ENCODE measurements at regions not wholly inside any gene's neighbourhood (a gene's known extent, or its start where the extent isn't known, plus 50 kb on each side); places are given as distances from the start of the nearest gene placed in this dataset.
A peak's percentile ranks its signal among the peaks of the same experiment; 100 is the strongest.

DNA sequence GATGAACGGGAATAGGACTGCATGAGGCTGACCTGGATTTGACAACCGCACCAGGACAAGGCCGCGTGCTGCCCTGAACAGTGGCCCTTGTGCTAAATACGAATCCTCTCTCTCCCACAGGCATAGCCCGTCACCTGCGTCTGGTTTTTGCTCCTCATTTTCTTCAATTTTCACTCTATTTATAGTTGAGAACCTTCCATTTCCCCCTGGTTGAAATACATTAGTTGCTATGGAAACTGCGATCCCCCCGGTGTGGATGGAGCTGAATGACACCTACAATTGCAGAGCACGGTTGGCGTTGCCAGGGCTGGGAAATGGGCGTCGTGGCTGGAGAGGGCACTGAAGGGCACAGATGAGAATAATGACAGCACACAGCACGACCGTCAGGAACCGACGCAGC, 158.6 kb upstream of the PITRM1 start:
- Histone ChIP-seq H3K4me3 (ENCODE audit: low read depth, low read length) (no peak overlapping the region), H3K36me3 (ENCODE audit: control insufficient read depth, insufficient read depth, low read length) (no peaks in the 10 kb centered on the region), H3K27me3 (ENCODE audit: control insufficient read depth, insufficient read depth, low read length) (no peaks in the 10 kb centered on the region)
- TF ChIP-seq CTCF (IDR thresholded peaks at IDR 0.05; ENCODE audit: insufficient read depth, low read length, poor library complexity, severe bottlenecking), result no peak
- no peak for DNase-seq (ENCODE audit: low read depth)

DNA sequence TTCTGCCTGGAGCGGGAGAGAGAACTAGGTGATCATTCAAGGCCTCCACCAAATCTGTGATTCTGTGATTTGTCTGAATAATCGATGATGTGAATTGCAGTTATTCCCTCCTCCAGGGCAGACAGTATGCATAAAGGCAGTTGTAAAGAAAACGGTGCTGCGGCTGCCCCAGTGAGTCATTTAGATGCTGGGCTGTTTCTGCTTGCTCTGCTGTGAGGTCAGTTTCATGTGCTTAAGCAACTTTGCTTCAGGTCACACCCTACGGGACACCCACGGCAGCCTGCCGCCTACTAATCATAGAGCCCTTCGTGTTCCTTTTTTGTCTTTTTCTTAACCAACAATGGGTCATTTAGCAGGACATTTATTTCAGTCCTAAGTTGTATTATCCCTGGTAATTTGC, 158.1 kb upstream of the PITRM1 start:
- TF ChIP-seq CTCF (IDR thresholded peaks at IDR 0.05; ENCODE audit: insufficient read depth, low read length, poor library complexity, severe bottlenecking), result no peak
- no peaks in the 10 kb centered on the region for H3K27me3 ChIP-seq (ENCODE audit: control insufficient read depth, insufficient read depth, low read length)
- peak; percentile 50 for DNase-seq (ENCODE audit: low read depth)

GRCh38 chr10:3325954-3326750, 153.6 kb upstream of the PITRM1 start:
- Histone ChIP-seq H3K27me3 (ENCODE audit: control insufficient read depth, insufficient read depth, low read length) (no peaks in the 10 kb centered on the region), H3K4me3 (ENCODE audit: low read depth, low read length) (no peak overlapping the region), H3K36me3 (ENCODE audit: control insufficient read depth, insufficient read depth, low read length) (no peaks in the 10 kb centered on the region)
- no peak for TF ChIP-seq CTCF (IDR thresholded peaks at IDR 0.05; ENCODE audit: insufficient read depth, low read length, poor library complexity, severe bottlenecking)
- no peak for DNase-seq (ENCODE audit: low read depth)

More for the DNA sequence above, 158.1 kb upstream of the PITRM1 start:
- no peak overlapping the region for H3K4me3 ChIP-seq (ENCODE audit: low read depth, low read length)
- no peaks in the 10 kb centered on the region for H3K36me3 ChIP-seq (ENCODE audit: control insufficient read depth, insufficient read depth, low read length)

DNA sequence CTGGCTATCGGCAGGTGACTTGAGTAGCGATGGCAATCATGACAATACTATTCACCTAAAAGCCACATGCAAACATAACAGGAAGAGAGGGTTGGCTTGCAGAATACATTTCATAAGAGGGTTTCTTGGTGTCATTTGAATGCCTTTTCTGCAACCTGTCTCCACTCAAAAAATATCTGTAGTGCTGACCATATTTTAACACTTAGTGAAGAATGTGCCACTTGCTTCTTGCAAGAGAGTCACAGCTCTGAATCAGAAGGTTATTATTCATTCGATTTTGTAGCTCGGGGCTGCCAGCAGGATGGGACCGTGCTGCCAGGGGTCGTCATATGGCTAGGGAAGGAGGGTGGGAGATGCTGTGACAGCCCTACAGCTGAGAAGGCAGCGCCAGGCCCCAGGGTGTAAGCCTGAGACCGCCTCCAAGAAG, 152.0 kb upstream of the PITRM1 start:
- TF ChIP-seq CTCF (IDR thresholded peaks at IDR 0.05; ENCODE audit: insufficient read depth, low read length, poor library complexity, severe bottlenecking), result no peak
- DNase-seq (ENCODE audit: low read depth), result no peak

DNA sequence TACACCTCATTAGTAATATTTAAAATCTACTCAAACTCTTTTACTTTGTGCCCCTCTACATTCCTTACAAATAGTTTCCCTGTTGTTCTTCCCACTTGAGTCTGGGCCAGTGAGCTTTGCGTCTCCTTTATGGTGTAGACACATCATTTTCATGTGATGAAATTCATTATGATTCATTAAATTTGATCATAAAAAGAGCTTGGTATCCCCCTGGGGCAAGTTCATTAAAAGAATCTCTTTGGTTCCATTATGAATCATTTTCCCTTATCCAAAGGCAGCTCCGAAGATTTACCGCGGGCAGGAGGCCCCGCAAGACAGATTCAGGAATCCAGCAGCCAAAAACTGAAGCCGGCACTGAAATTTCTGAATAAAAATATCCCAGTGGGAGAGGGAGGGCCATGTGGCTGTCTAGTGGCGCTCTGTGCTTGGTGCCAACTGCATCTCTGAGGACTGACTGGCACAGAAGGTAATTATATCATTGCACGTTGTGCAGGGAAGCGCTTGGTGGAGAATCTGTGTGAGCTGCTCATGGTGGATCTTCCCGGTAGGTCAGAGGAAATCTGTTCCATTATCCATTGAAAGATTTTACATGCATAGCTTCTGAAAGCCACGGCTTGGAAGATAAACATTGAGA, 151.4 kb upstream of the PITRM1 start:
- Histone ChIP-seq H3K4me3 (ENCODE audit: low read depth, low read length) (no peak overlapping the region), H3K27me3 (ENCODE audit: control insufficient read depth, insufficient read depth, low read length) (no peaks in the 10 kb centered on the region), H3K36me3 (ENCODE audit: control insufficient read depth, insufficient read depth, low read length) (no peaks in the 10 kb centered on the region)
- no peak for DNase-seq (ENCODE audit: low read depth)
- TF ChIP-seq CTCF (IDR thresholded peaks at IDR 0.05; ENCODE audit: insufficient read depth, low read length, poor library complexity, severe bottlenecking), result no peak

More for the DNA sequence above, 152.0 kb upstream of the PITRM1 start:
- Histone ChIP-seq H3K36me3 (ENCODE audit: control insufficient read depth, insufficient read depth, low read length) (no peaks in the 10 kb centered on the region), H3K4me3 (ENCODE audit: low read depth, low read length) (no peak overlapping the region), H3K27me3 (ENCODE audit: control insufficient read depth, insufficient read depth, low read length) (no peaks in the 10 kb centered on the region)

Measured in kidney epithelial cell (primary cell).